ENCODE measurements at regions not wholly inside any gene's neighbourhood (a gene's known extent, or its start where the extent isn't known, plus 50 kb on each side); places are given as distances from the start of the nearest gene placed in this dataset.

DNA sequence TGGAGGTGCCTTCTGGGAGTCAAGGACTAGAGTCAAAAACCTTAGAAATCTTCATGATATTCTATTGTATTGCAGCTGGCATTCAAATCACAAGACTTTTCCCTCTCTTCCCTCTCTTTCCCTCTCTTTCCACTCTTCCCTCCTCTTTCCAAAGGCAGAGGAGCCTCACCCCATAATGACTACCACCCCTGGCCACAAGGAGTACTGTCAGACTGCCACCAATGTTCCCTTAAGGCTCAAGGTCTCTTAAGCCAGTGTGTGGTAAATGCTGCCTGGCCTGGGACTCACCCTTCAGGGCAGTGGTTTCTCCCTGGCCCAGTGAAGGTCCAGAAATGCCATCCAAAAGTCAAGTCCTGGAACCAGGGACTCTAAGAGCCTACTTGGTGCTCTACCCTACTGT lies 605.9 kb upstream of the PKDCC start:
- no peak overlapping the region for H3K4me3 ChIP-seq (ENCODE audit: low read depth, poor library complexity, severe bottlenecking)
- DNase-seq (ENCODE audit: low spot score in 2 of 2), result no peak
- intact Hi-C loops (cut with DNase I; ENCODE audit: low total_unique reads), result no loop called here
- TF ChIP-seq CTCF (IDR thresholded peaks at IDR 0.05), result no peak
- no peak for TF ChIP-seq POLR2A (IDR thresholded peaks at IDR 0.05)

- no peak overlapping the region for H3K4me3 ChIP-seq (ENCODE audit: low read depth, poor library complexity, severe bottlenecking)
- WGBS, 2 donors, result 76 to 78% methylated on average over 4 of the region's 4 CpGs
- DNase-seq (ENCODE audit: low spot score in 2 of 2), result no peak
- no peak for TF ChIP-seq POLR2A (IDR thresholded peaks at IDR 0.05)
- no peak for TF ChIP-seq CTCF (IDR thresholded peaks at IDR 0.05)
- intact Hi-C loops (cut with DNase I; ENCODE audit: low total_unique reads), result no loop called here
Measured at GRCh38 chr2:41445865-41446264, 602.0 kb upstream of the PKDCC start.

- TF ChIP-seq CTCF (IDR thresholded peaks at IDR 0.05) (no peak), POLR2A (IDR thresholded peaks at IDR 0.05) (no peak)
- intact Hi-C loops (cut with DNase I; ENCODE audit: low total_unique reads), result no loop called here
- 58 to 75% methylated on average over 1 of the region's 1 CpG for WGBS, 2 donors
Measured at GRCh38 chr2:41446266-41446665, 601.6 kb upstream of the PKDCC start.

DNA sequence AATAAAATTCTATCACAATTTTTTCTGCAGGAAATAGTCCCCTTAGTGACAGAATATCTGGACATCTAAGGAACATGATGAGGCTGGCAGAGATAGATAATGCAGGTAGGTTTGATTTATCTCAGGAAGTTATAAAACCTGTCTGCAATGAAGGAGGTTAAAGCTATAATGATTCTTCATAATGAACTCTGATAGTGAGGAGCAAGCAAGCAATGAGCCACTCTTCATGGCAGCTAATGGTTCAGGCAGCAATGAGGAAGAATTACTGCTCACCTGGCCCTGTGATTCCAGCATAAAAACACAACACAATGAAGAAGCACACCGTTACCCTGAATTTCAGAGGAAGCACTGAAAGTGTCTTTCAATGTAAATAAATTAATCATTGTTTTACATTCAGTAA lies 599.6 kb upstream of the PKDCC start:
- H3K4me3 ChIP-seq (ENCODE audit: low read depth, poor library complexity, severe bottlenecking), result no peak overlapping the region
- no peak for DNase-seq (ENCODE audit: low spot score in 2 of 2)
- no peak for TF ChIP-seq POLR2A (IDR thresholded peaks at IDR 0.05)
- TF ChIP-seq CTCF (IDR thresholded peaks at IDR 0.05), result no peak
- intact Hi-C loops (cut with DNase I; ENCODE audit: low total_unique reads), result no loop called here
- WGBS, 2 donors, result 72 to 76% methylated on average over 1 of the region's 1 CpG

More at GRCh38 chr2:41446266-41446665, 601.6 kb upstream of the PKDCC start:
- DNase-seq (ENCODE audit: low spot score in 2 of 2), result no peak
- no peak overlapping the region for H3K4me3 ChIP-seq (ENCODE audit: low read depth, poor library complexity, severe bottlenecking)

GRCh38 chr2:41457026-41457425 lies 590.8 kb upstream of the PKDCC start:
- 60 to 64% methylated on average over 3 of the region's 3 CpGs for WGBS, 2 donors
- no peak for DNase-seq (ENCODE audit: low spot score in 2 of 2)
- intact Hi-C loops (cut with DNase I; ENCODE audit: low total_unique reads), result no loop called here
- no peak overlapping the region for H3K4me3 ChIP-seq (ENCODE audit: low read depth, poor library complexity, severe bottlenecking)
- TF ChIP-seq CTCF (IDR thresholded peaks at IDR 0.05) (no peak), POLR2A (IDR thresholded peaks at IDR 0.05) (no peak)

DNA sequence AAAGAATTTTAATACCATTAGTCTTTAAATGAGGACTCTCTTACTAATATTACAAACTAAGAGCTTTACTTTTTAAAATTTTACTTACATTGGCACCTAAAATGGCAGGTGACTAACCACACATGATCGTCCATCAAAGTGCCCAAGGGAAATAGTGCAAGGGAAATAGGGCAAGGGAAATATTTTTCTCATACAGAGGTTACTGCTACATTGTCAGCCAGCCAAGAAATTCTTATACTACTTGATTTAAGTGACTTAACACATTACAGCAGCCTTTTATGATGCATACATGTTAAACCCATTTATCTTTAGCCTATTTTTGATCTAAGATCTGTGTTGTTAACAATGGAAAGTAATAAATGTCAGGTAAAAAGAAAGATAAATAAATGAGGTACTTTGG lies 587.2 kb upstream of the PKDCC start:
- intact Hi-C loops (cut with DNase I; ENCODE audit: low total_unique reads), result no loop called here
- H3K4me3 ChIP-seq (ENCODE audit: low read depth, poor library complexity, severe bottlenecking), result no peak overlapping the region
- DNase-seq (ENCODE audit: low spot score in 2 of 2), result no peak
- TF ChIP-seq CTCF (IDR thresholded peaks at IDR 0.05), result no peak
- no peak for TF ChIP-seq POLR2A (IDR thresholded peaks at IDR 0.05)
- 22 to 24% methylated on average over 1 of the region's 1 CpG for WGBS, 2 donors
